SK-N-SH treated with all-trans-retinoic acid at 6 μM for 48 hours (cell line): ENCODE measurements at regions not wholly inside any gene's neighbourhood (a gene's known extent, or its start where the extent isn't known, plus 50 kb on each side); places are given as distances from the start of the nearest gene placed in this dataset.

ENCODE experiments used
- ATAC-seq: fragments of 200-7000 bp; cut with Tn5 transposase; 3 replicates; pipeline ENCODE4 v1.9.1; 2020; ENCODE audit warnings: mild to moderate bottlenecking, moderate library complexity
- ARNTL ChIP-seq: fragments of 450-650 bp; formaldehyde crosslinking; IDR thresholded peaks from 2 replicates; pipeline ENCODE4 v1.5.0; 2020; ENCODE audit warnings: low read depth, mild to moderate bottlenecking, moderate library complexity, borderline replicate concordance
- BACH2 ChIP-seq: fragments of 250-450 bp; sonication (Bioruptor Pico); IDR thresholded peaks from 2 replicates; pipeline ENCODE4 v1.9.0; 2021; ENCODE audit warnings: mild to moderate bottlenecking, borderline replicate concordance
- CSDC2 ChIP-seq: fragments of 250-450 bp; sonication (Bioruptor Pico); IDR thresholded peaks from 2 replicates; pipeline ENCODE4 v1.5.0; 2020; ENCODE audit warnings: mild to moderate bottlenecking, moderate library complexity
- CSRNP3 ChIP-seq: fragments of 250-450 bp; sonication (Bioruptor Pico); IDR thresholded peaks from 2 replicates; pipeline ENCODE4 v1.5.1; 2021; ENCODE audit warnings: mild to moderate bottlenecking, moderate library complexity
- ESRRG ChIP-seq: fragments of 250-450 bp; sonication (Bioruptor Pico); IDR thresholded peaks from 2 replicates; pipeline ENCODE4 v1.6.1; 2021; ENCODE audit warnings: mild to moderate bottlenecking
- GLIS3 ChIP-seq: fragments of 250-450 bp; sonication (Bioruptor Pico); IDR thresholded peaks from 2 replicates; pipeline ENCODE4 v1.5.0; 2020; ENCODE audit warnings: mild to moderate bottlenecking, moderate library complexity
- ISL1 ChIP-seq: fragments of 250-450 bp; sonication (Bioruptor Pico); IDR thresholded peaks from 2 replicates; pipeline ENCODE4 v2.1.2; 2022; ENCODE audit warnings: mild to moderate bottlenecking, moderate library complexity
- OSR1 ChIP-seq: fragments of 250-450 bp; sonication (Bioruptor Pico); IDR thresholded peaks from 2 replicates; pipeline ENCODE4 v1.8.0; 2022; ENCODE audit warnings: moderate library complexity, mild to moderate bottlenecking, inconsistent platforms
- PATZ1 ChIP-seq: fragments of 250-450 bp; sonication (Bioruptor Pico); IDR thresholded peaks from 2 replicates; pipeline ENCODE4 v1.8.0; 2020; ENCODE audit warnings: mild to moderate bottlenecking, moderate library complexity, borderline replicate concordance
- POU6F1 ChIP-seq: fragments of 250-450 bp; sonication (Bioruptor Pico); IDR thresholded peaks from 2 replicates; pipeline ENCODE4 v1.8.0; 2021; ENCODE audit warnings: low read depth, mild to moderate bottlenecking, moderate library complexity, borderline replicate concordance
- RARB ChIP-seq: fragments of 250-450 bp; sonication (Bioruptor Pico); IDR thresholded peaks from 2 replicates; pipeline ENCODE4 v1.8.0; 2021; ENCODE audit warnings: mild to moderate bottlenecking, moderate library complexity
- SNAI2 ChIP-seq: fragments of 250-450 bp; sonication (Bioruptor Pico); IDR thresholded peaks from 2 replicates; pipeline ENCODE4 v1.5.0; 2020; ENCODE audit warnings: mild to moderate bottlenecking, moderate library complexity
- TOX ChIP-seq: fragments of 250-450 bp; sonication (Bioruptor Pico); IDR thresholded peaks from 2 replicates; pipeline ENCODE4 v1.8.0; 2021; ENCODE audit warnings: mild to moderate bottlenecking, moderate library complexity, borderline replicate concordance
- TSHZ2 ChIP-seq: fragments of 250-450 bp; sonication (Bioruptor Pico); IDR thresholded peaks from 2 replicates; pipeline ENCODE4 v1.5.0; 2020; ENCODE audit warnings: mild to moderate bottlenecking, moderate library complexity
- ZC3H10 ChIP-seq: fragments of 250-450 bp; sonication (Bioruptor Pico); IDR thresholded peaks from 2 replicates; pipeline ENCODE4 v1.5.1; 2021; ENCODE audit warnings: mild to moderate bottlenecking, moderate library complexity
- ZFP3 ChIP-seq: fragments of 250-450 bp; sonication (Bioruptor Pico); IDR thresholded peaks from 2 replicates; pipeline ENCODE4 v1.5.0; 2020; ENCODE audit warnings: mild to moderate bottlenecking, moderate library complexity
- ZNF565 ChIP-seq: fragments of 450-650 bp; formaldehyde crosslinking; conservative IDR thresholded peaks from 2 replicates; pipeline ENCODE4 v1.5.0; 2020; ENCODE audit warnings: low read depth, mild to moderate bottlenecking, moderate library complexity
- ZNF70 ChIP-seq: fragments of 450-650 bp; formaldehyde crosslinking; IDR thresholded peaks from 2 replicates; pipeline ENCODE4 v1.5.0; 2020; ENCODE audit warnings: mild to moderate bottlenecking, moderate library complexity
- ZNF8 ChIP-seq: fragments of 450-650 bp; formaldehyde crosslinking; IDR thresholded peaks from 2 replicates; pipeline ENCODE4 v1.5.0; 2020; ENCODE audit warnings: mild to moderate bottlenecking, moderate library complexity

- TF ChIP-seq CSDC2 (CRISPR knock-in tag) (no peak), OSR1 (CRISPR knock-in tag) (no peak), ZNF8 (CRISPR knock-in tag) (no peak), CSRNP3 (CRISPR knock-in tag) (no peak), ARNTL (CRISPR knock-in tag) (no peak), ZC3H10 (no peak), BACH2 (CRISPR knock-in tag) (no peak), TOX (no peak)
- no peak for ATAC-seq
Observed at GRCh38 chr20:47413189-47413588, 56.7 kb upstream of the ZMYND8 start.

GRCh38 chr20:47417245-47418068, 61.0 kb upstream of the ZMYND8 start:
- TF ChIP-seq CSDC2 (CRISPR knock-in tag) (no peak), ZNF565 (CRISPR knock-in tag) (no peak), PATZ1 (no peak), ZNF70 (CRISPR knock-in tag) (no peak), GLIS3 (no peak), POU6F1 (CRISPR knock-in tag) (no peak)
- ATAC-seq = no peak

- TF ChIP-seq TSHZ2 (CRISPR knock-in tag) = no peak
- no peak for TF ChIP-seq ZC3H10
- TF ChIP-seq ESRRG (CRISPR knock-in tag) = no peak
- TF ChIP-seq POU6F1 (CRISPR knock-in tag) = no peak
- no peak for TF ChIP-seq ISL1 (CRISPR knock-in tag)
- no peak for TF ChIP-seq RARB (CRISPR knock-in tag)
- TF ChIP-seq OSR1 (CRISPR knock-in tag) = no peak
- no peak for TF ChIP-seq ZFP3 (CRISPR knock-in tag)
- TF ChIP-seq SNAI2 (CRISPR knock-in tag) = no peak
Observed at GRCh38 chr20:47418069-47418757, 61.7 kb upstream of the ZMYND8 start.

More at GRCh38 chr20:47418069-47418757, 61.7 kb upstream of the ZMYND8 start:
- ATAC-seq = no peak
